DMS 273 (cell line): ENCODE measurements at regions not wholly inside any gene's neighbourhood (a gene's known extent, or its start where the extent isn't known, plus 50 kb on each side); places are given as distances from the start of the nearest gene placed in this dataset.
A peak's percentile ranks its signal among the peaks of the same experiment; 100 is the strongest.

Experiments used
- DNase-seq: peaks from one replicate; lab custom pipeline; 2025; ENCODE audit not compliant: unreplicated experiment; lab: John Stamatoyannopoulos, UW

DNA sequence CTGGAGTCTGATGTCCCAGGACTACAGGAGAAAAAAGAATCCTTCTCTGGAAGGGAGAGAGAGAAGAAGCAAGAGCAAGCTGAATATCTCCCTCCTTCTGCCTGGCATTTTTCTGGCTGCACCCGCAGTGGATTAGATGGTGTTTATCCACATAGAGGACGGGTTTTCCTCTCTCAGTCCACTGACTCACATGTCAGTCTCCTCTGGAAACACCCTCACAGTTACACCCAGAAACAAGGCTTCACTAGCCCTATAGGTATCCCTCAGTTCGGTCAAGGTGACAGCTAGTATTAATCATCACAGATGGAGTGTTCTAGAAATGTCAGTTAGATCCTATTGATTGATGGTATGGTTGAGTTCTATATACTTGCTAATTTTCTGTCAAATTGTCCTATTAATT is 87.9 kb downstream of the RHOU start:
- no peak for DNase-seq

DNA sequence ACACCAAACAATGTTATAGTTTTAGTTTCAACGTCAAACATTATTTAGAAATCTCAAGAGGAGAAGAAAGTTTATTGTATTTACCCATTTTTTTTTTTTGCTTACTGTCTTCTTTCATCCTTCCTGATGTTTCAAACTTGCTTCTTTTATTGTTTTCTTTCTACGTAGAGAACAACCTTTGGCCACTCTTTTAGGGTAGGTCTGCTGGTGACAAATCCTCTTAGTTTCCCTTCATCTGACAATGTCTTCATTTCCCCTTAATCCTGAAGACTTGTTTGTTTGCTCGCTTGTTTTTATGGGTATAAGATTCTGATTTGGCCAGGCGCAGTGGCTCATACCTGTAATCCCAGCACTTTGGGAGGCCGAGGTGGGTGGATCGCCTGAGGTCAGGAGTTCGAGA is 89.1 kb downstream of the RHOU start:
- DNase-seq, result no peak

DNA sequence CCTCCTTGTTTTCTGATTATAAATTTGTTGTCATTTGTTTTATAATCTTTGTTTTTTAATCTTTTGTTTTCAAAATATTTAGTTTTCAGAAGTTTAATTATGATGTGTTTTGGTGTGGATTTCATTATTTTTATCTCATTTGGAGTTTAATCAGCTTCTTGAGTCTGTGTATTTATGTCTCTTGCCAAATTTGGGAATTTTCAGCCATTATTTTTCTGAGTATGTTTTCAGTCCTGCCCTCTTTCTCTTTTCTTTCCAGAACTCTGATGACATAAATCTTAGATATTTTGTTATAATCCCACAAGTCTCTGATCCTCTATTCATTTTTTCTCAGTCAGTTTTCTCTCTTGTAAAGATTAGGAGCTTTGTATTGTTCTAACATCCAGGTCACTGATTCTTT is 89.8 kb downstream of the RHOU start:
- DNase-seq, result no peak

DNA sequence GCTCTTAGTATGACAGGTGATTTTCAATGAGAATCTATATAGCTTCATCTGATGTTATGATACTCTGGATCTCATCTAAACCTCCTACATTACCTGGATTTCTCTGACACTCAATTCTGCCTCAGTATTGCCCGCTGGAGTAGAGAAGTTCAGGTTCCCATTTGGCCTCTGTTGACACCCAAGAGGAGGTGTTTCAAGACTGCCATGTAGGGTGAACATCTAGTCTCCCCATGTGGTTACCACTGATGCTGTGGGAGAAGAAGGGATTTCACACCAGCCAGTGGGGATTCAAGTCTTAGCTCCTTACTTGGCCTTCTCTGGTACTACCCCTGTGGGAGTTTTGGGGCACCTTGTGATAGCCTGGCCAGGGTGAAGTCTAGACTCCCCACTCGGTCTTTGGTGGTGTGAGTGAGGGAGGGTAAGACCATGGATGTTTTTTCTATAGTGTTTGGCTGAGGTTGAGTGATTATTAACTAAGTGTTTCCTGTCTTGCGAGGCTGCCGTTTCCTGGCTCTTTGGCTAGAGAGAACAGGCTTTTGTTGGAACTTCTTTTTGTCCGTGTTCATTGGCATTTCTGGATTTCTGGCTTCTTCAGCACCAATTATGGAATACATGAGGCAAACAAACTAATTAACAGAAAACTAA is 90.7 kb downstream of the RHOU start:
- DNase-seq, result no peak

DNA sequence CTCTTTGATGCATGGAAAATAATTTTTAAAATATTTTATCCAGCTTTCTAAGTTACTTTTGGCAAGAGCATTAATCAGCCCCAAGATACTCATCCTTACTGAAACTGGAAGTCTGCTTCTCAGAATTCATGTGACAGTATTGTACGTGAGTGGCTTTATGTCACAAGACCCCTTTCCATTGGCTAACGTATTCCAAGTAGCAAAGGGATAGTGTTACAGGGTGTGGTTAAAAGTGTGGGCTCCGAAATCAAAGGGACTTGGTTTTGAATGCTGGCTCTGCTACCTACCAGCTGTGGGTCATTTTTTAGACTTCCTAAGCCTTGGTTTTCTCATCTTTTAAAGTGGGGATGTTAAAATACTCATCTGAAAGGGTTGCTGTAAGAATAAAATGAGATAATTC is 91.7 kb downstream of the RHOU start:
- no peak for DNase-seq

DNA sequence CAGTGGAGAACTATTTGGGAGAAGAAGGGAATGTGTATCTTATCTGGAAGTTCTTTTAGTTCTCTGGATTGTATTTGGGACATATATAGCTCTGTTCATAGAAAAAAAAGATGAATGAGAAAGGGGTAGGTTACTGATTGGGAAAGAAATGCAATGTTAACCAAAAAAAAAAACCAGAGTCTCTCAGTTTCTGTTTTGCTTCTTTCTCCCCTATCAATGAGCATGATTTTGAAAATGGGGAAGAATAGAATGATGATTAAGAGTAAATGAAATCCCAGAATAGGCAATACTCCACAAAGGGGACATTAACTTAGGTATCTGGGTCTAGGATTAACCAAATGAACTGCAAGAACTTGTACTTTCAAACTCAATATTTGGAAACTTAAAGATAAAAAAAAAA is 92.9 kb downstream of the RHOU start:
- no peak for DNase-seq

DNA sequence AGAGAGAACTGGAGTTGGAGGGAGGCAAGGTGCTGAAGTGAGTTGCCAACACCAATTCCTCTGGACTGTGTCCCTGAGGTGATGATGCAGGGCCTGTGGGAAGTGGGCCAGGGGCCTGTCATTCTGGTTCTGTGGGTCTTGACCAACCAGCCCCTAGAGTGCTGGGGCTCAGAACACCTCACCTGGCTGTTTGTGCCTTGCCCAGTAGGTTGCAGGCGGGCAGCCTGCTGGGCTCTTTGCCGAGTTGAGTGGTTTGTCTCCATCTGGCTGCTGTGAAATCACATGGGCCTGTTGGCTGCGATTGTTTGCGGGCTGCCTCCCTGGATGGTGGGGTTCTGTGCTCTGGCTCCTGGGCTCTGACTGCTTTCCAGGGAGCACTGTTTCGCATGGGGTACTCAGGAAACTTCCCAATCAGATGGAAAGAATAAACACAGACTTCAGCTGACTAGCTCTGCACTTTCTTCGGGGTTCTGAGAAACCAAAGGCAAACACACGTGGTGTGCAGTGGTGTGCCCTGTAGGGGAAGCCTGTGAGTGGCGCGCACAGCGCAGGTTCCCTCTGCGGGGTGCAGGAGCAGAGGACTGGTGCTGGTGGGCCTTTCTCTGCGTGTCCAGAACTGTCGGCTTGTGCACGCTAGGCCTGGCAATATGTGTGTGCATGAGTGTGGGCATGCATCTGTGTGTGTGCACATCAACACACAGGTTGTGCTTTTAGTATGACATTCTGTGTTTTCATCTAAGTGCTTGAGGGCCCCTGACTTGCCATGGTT is 95.1 kb downstream of the RHOU start:
- peak; percentile 87 for DNase-seq

DNA sequence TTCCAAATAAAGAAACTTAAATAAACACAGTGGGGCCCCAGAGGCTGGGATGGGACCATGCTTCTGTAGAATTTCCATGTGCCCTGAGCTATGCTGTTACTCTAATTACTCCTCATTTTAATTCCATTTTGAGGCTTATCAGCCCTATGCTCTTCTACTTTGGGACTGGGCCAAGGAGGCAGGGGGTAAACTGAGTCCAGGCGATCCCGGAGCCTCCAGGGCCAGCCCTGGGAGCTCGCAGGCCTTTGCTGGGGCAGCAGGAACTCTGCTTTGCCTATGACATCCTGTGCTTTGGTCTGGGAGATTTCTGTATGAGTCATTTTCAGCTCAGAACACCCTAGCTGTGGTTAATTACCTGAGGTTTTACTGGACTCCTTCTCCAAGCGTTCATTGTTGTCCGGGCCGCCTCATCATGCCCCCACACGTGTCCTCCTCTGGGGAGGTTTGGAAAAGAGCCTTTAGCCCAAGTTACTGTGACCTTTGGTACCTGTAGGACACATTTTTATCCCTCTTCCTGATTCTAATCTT is 95.7 kb downstream of the RHOU start:
- peak; percentile 31 for DNase-seq

DNA sequence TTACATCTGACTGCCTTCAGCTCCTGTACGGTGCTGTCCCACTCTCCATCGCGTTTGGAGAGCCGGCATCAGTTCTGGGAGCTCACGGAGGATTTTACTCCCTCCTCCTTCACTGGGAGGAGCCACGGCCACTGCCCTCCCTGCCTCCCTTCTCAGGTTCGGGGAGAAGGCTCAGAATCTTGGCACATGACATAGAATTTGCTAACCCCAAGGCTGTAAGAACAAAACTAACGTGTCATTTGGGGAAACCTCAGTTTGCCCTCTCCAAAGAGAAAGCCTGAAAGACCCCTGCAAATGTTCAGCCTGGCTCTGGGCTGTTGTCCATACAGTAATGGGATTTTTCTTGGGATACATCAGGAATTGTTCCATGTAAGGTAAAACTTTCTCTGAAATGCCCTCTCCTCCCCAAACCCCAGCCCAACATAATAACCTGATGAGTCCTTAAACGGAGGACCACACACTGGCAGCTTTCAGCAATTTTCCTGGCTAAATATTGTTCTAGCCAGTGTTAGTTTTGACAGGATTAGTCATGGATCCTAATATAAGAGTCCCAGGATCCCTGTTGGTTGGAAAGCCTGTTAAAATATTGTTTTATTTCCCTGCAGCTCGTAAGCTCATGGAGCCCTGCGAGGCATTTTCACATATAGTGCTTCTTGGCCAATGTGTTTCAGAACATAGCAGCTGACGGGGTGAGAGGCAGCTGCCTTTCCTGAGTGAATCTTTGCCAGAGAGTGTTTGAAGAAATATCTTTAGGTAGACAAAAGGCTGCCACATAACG is 98.8 kb downstream of the RHOU start:
- no peak for DNase-seq

DNA sequence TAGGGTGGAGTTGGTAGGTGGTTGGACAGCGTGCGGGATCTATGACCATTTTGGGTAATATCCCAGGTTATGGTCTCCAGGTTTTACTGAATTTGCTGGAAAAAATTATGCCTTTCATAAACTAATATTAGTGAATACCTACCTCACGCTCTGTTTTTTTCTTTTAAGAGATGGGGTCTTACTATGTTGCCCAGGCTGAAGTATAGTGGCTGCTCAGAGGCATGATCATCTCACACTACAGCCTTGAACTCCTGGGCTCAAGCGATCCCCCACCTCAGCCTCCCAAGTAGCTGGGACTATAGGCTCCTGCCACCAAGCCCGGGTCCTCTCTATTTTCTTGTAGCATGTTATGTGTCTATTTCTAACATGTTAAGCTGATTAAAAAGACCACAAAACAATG is 100.2 kb downstream of the RHOU start:
- no peak for DNase-seq

DNA sequence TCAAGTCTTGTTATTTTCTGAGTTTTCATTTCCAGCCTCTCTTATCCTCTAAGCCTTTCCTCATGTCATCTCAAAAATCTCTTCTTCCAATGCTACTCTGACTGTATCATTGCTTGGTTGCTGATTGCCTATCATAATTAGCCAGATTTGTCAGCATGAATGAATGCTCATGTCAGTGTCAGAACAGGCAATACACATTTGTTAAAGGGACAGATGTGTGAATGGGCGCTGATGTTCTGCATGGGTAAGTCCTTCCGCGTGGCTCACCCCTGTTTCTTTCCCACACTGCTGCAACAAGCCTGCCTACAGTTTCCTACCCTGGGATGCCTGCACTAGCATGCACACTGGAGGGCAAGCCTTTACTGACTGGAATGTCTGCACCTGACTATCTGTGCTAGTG is 100.6 kb downstream of the RHOU start:
- DNase-seq, result peak; percentile 16

DNA sequence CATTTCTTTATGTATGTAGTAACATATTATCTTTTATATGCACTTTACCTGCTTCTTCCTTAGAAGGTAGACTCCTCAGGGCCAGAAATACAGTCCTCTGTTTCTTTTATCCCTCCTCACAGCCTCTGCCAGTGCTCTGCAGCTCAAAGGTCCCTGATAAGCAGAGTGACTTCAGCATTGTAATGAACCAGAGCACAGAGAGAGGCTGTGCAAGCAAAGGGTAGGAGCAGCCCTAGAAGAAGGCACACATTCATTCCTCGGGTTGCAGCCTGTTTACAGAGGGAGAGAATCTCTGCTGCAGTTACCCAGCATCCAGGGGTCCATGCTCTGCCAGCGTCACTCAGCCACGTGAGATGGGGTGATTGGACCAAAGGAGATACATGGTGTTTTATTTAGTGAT is 101.1 kb downstream of the RHOU start:
- DNase-seq, result no peak

DNA sequence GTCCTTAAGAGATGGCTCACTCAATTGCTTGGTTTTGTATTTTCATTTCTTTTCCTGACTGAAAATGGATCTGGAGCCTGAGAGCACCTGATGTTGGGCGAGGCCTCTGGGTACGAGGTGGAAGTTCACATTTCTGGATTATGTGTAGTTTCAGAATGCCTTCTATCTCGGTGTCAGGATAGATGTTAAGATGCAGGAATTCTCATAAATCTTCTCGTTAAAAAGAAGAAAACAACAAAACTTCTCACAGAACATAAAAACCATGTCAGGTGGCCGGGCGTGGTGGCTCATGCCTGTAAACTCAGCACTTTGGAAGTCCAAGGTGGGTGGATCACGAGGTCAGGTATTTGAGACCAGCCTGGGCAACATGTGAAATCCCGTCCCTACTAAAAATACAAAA is 101.8 kb downstream of the RHOU start:
- DNase-seq, result no peak

DNA sequence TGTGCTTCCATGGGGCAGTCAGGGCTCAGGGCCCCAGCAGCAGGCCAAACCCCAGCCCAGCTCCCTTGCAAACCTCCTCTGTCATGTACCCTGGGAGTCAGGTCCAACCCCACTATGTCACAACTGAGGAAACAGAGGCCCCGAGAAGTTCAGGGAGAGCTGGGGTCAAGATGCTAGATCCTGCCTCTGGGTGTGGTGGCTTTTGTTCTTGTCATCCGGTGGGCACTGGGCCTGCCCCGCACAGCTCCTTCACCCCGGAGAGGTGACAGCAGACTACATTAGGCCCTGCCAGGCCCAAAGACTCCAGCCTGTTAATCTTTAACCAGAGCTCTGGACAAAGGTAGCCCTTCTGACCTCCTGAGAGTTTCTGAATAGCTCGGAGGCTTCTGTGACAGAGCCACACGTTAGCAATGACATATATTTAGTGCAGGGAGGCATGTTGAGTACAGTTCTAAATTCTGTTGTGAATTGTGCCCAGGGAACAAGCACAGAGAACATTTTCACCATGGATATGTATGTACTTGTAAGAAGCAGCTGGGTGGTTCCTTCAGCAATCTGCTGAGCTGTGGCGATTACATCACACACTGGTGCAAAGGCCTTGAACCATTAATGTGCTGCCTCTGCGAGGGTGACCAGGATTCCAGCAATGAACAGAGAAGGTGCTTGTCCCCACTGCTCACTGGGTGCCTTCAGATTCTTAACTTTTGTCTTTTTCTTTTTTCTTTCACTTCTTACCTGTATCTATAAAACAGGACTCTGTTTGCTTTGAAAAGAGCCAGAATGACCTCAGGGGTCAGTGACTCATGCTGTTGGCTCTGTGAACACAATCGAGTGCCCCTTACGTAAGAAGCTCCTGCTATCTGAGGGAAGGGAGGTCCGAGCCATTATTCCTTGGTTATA is 102.8 kb downstream of the RHOU start:
- peak; percentile 33 for DNase-seq

DNA sequence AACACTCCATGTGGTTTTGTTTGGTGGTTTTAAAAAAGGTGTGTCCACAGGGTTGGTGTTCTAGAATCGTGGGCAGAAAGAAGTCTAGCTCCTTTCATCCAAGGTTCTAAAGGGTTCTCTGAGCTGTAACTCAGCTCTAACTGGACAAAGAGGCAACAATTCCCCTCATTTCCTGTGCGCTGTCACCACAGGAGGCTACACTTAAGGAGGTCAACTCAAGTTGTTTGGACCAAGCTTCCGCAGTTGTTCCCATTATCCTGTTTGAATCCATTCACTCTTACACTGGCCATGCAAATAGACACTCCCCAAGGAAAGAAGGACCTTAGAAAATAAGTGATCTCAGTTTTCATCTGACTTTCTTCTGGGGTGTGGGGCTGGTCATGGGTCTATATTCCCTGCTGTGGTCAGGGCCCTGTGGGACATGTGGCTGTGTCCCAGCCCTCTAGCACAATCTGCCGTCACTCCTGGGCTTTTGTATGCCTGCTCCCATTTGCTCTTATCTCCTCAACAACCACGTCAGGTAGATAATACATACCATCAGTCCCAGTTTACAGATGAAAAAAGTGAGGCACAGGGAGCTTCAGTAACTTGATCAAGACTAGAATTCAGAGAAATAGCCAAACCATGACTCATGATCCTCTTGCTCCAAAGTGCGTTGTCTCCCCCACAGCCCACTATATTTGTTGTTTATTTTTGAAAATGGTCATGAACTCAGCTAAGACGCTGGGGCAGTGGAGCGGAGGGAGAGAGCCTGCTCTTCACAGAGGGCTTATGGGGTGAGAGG is 103.6 kb downstream of the RHOU start:
- no peak for DNase-seq

DNA sequence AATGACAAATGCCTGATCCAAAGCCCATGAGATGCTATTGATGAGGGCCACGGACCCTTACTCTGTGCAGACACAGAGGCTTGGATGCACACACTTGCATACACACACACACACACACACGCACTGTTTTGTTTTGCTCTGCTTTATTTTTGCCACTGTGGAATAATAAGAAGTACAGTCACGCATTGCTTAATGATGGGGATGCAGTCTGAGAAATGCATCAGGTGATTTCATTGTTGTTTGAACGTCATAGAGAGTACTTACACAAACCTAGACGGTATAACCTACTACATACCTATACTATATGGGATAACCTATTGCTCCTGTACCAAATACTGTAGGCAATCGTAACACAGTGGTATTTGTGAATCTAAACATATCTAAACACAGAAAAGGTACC is 104.4 kb downstream of the RHOU start:
- DNase-seq, result no peak

DNA sequence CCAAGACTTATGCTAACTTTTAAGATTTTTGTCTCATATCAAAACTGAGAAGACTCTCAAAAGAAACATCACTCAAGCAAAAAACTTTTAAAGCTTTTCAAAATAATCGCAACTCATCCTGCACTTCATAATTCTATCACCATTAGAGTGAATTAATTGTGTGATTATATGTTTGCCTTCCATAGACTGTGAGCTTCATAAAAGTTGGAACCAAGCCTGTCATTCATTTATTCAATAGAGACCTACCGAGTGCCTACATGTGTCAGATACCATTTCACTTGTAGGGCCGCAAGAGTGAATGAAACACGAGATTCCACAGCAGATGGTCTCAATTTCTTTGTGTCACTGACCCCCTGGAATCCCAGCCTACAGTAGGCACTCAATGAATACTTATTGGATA is 106.4 kb downstream of the RHOU start:
- DNase-seq, result peak; percentile 62

DNA sequence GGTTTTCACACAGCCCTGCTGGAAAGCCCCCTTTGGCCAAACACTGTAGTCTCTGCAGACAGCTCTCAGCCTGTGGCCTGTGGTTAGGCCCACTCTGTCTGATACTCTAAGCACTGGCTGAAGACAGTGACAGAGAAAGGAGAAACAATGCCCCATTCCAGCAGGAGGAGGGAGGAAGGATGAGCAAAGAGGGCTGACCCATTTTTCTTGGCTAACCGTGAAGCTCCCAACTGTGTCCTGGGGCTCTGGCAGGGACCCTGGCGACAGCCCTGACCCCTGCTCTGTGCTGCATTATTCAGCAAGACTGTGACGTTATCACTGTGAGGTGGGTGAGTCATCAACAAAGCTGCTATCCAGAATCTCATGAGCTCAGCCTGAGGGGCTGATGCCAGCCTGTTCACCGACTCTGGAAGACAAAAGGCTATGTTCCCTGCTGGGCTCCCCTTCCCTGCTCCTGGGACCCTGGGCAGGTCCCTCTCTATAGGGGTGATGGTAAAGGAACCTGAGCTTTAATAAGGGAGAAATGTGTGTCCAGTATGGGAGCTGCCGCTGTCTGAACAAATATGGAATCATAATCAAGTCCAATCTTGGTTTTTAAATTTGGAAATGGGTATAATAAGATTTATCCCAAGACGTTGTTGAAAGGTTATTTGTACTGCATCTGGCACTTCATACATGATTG is 107.0 kb downstream of the RHOU start:
- peak; percentile 64 for DNase-seq

DNA sequence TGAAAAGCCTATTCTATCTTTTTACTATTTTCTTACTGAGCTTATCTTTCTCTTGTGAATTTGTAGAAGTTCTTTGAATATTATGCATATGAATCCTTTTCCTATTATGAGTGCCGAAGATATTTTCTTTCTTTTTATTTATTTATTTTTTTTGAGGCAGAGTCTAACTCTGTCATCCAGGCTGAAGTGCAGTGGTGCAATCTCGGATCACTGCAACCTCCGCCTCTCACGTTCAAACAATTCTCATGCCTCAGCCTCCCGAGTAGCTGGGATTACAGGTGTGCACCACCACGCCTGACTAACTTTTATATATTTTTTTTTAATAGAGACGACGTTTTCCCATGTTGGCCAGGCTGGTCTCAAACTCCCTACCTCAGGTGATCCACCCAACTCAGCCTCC is 109.8 kb downstream of the RHOU start:
- DNase-seq, result no peak

DNA sequence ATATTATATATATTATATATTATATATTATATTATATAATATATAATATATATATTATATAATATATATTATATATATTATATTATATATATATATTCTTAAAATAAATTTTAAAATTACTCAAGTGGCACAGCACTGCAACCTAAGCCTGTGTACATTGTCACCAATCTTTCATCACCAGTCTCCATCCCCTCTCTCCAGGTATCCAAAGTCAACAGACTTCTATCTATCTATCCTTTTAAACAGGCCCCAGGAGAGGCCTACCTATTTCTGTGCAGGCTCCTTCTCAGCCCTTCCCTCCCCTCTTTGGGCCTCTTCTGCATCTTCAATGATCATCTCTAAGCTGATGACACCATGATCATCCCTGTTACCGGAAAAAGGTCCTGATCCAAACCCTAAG is 111.7 kb downstream of the RHOU start:
- DNase-seq, result no peak
